Stimulated activated CD4-positive, alpha-beta T cell treated with anti-CD3 and anti-CD28 coated beads, Interleukin-4, amount 100 ng/mL, for 48 hours (primary cell): ENCODE measurements at regions not wholly inside any gene's neighbourhood (a gene's known extent, or its start where the extent isn't known, plus 50 kb on each side); places are given as distances from the start of the nearest gene placed in this dataset.

Source experiments
- DNase-seq, 2 donors: peaks; one replicate each; pipeline ENCODE4 v3.0.0-alpha.2; 2020; ENCODE audit warnings: low read depth in 2 of 2

DNA sequence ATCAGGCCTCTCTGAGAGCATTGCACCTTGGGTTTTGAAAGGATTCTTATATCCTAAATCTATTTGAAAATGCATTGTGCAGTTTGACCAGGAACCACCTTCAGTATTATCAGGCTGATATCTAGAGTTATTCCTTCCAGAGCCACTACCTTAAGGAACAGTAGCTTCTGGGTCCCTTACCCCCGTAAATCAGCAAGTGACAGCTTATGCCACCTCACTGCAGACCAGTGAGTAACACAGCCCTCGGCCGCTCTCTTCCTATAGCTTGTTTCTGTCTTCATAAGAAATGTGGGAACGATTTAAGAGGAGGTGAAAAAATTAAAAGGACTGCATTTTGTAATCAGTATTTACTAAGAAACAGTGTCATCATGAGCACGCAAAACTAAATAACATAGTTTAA lies 584.2 kb downstream of the GALR1 start:
- DNase-seq: no peak

DNA sequence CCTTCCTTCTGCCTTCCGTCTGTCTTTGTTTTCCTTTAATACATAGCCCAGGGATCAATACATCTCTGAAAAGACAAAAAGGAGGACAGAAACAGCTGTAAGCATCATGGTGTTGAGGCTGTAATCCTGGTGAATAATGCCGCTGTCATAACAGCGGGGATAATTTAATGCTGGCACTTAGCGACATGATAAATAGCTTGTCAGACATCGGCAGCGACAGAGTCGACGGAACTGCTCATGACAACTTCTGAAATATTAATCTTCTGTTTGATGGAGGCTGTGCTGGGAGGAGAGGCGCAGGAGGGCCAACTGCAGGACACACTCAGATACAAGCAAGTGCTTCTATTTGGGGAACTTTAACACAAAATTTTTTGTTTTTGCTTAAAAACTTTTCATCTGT lies 602.2 kb downstream of the GALR1 start:
- DNase-seq: no peak

DNA sequence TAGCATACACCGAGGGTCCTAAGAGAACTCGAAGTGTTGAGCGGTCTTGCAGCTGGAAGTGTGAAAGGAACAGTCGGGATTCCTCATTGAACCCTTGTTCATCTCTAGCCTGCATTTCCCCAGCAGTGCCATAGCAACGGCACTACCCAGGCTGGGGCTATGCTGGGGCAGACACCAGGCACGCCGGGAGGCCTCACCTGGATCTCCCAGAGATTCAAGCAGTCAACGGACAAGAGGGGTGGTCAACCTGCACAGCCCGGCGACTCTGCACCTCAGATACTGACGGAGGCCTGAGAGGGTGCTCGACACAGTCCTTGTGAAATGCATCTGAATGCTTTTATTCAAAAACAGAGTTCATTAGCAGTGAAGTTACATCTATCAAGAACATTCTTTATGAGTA lies 604.2 kb downstream of the GALR1 start:
- DNase-seq: no peak

DNA sequence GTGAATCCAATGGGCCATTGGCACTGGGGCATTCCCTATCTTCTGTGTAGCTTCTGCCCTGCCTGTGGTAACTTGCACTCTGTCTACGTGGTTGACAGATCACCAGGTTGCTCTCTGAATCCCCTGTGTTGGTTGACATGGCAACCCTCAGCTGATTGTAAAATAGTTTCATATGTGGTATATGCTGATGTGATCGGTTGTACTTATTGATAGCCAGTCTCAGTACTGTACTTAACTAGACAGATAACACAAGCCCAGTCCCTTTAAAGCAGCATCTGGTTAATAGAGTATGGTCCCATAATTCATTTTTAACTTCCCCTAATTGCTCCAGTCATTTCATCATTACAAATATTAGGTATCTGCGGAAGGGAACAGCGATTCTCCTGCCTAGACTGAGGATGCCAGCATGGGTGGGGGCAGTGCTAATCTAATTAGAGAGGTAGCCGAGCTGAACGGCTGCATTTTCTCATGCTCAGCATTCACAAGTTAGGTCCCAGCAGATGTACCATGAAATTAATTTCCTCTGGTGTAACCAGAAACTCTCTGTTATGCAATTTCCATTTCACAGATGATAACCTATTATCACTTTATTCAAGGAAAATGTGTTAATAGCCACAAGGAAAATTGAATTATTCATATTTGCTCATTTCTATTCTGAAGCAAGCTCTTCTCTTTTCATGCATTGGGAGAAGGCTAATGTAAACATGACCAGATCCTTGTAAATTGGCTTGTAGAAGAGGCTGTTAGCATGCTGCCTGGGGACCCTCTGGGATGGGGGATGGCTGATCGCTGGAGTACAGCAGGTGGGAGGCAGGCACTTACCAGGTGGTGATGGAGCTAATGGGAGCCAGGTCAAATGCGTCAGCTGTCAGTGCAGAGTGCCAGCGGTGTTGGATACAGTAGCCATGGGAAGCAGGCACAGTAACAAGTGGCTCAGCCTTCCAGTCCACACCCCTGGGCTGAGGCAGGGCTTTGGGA lies 608.3 kb downstream of the GALR1 start:
- DNase-seq: no peak

DNA sequence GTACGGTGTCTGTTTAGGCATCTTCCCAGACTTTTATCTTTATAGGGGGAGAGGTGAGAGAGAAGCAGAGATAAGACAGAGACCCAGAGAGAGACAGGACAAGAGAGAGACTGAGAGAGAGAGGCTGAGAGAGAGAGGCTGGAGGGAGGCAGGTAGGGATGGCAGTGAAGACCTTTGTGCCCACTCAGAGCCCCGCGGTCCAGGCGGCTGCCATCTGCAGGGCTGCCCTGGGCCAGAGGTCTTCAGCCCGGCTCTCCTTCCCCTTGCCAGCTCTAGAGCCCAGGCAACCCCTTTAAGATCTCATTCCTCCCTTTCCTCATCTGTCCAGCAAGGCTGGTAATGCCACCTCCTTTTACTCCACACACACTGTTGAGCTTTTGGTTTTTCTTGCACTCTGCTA lies 610.0 kb downstream of the GALR1 start:
- no peak for DNase-seq

DNA sequence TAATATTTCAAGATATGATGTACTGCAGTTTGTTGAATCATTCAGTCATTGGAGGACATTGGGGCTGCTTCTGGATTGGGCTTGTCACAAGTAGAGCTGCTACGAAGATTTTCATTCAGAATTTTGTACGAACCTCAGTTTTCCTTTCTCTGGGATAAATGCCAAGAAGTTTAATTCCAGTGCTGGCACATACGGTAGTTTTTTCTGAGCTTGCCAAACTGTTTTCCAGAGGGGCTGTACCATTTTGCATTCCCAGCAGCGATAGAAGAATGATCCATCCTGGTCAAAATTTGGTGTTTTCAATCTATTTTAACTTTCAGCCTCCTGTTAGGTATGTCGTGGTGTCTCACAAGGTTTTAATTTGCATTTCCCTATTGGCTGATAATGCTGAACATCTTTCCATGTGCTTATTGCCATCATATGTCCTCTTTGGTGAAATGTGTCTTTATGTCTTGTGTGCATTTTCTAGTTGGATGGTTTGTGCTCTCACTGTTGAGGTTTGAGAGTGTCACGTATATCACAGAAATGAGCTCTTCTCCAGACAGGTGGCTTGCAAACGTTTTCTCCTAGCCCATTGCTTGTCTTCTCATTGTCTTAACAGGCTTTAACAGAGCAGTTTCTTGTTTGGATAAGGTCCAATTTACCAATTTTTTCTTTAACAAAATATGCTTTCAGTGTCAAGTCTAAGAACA lies 612.6 kb downstream of the GALR1 start:
- no peak for DNase-seq

DNA sequence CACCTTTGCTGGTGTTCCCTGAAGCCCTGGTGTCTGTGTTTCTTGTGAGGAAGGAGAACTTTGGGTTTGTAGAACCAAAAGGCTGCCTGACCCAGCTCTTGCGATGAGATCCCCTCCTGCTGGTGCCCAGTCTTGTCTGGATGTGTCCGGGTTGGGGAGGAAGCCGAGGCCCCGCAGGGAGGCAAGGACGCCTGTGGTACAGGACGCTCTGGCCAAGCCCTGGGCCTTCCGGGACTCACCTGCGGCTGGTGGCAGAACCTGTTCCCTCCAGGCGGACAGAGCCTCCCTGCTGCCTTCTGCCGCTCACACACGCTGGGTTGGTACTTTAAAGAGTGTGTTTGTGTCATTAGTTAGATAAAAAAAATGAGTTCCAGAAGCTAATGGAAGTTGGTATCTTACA lies 616.2 kb downstream of the GALR1 start:
- DNase-seq: no peak

DNA sequence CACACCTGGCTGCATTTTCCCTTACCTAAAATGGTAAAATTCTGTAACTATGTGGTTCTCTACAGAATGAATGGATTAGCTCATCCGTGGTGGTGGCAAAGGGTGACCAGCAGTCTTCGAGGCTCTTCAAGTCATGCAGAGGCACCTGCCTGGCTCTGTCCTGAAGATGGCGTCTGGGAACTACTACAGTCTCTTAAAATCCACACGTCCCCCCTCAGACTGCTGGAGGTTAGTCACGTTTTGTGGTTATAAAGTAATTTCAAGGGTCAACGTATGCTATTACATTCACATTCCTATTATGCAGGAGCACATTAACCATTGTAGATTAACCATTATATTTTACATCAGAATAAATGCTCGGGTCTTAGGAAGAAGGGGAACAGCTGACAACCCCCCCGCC lies 616.7 kb downstream of the GALR1 start:
- no peak for DNase-seq

DNA sequence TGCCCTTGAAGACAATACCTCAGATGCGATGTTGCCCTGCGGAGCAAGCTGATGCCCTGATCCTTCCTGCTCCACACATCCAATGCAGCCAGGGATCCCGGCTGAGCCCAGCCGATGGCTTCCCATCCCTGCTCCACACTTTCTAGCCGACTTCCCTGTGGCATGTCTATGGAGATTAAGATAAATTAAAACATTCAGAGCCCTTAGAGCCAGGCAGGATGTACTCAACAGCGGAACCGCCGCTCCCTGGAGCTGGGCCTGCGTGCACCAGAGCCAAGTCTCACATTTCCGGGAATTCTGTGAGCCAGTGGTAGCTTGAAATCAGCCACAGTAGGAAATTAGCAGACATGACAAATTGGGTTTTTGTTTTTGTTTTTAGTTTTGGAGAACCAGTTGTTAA lies 620.6 kb downstream of the GALR1 start:
- no peak for DNase-seq

DNA sequence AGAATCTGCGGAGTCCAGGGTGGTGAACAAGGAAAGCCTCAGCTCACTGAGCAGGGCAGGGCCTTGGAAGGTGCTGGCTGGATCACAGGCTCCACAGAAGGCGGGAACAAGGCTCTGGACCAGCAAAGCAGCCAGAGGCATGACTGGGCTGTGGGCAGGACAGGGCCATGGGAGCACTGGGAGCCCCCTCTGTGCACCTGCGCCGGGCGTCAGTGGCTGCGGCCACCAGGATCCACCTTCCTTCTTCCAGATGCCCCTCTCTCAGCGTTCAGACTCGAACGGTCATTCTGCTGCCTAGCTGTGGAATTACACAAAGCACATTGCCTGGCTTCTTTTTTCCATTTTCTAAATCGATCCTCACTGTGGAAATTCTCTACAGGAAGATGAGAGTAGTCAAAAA lies 621.2 kb downstream of the GALR1 start:
- no peak for DNase-seq

DNA sequence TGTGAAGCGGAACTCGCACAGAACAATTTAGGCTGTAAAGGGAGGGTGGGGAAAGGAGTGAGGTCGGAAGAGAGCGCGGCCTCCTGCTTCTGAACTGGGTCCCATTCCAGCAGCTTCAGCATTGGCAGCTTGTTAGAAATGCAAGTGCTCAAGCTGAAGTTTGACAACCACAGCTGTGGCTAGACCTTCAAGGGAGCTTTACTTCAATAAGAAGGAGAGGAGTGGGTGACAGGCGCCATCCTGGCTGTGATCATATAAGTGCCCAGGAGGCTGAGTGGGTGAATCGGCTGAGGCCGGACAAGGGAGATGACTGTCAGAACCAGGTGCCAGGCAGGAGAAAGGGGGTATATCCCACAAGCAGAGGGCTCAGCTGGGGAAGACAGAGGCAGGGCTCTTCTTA lies 622.5 kb downstream of the GALR1 start:
- DNase-seq: no peak

DNA sequence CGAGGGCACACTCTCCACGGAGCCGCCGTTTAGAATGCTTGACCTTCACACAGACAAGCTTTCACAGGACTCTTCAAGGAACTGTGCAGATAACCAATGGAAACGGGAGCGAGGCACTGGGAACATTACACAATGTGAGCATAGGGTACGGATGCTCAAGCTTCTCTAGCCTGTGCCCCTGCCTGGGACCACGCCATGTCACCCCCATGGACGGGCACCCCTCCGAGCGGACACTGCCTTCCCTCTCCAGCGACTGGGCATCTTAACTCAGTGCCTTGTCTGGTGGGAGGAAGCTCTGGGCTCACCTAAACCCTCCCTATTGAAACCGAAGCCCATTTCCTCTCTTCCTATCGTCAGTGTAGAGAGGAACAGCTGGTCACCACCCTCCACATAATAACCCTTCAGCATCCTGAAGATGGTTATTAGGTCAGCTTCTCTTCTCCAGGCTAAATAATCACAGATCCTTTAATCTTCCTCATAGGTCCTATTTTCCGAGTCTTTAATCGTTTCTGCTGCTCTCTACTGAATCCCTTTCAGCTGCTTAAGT lies 626.7 kb downstream of the GALR1 start:
- DNase-seq: no peak

DNA sequence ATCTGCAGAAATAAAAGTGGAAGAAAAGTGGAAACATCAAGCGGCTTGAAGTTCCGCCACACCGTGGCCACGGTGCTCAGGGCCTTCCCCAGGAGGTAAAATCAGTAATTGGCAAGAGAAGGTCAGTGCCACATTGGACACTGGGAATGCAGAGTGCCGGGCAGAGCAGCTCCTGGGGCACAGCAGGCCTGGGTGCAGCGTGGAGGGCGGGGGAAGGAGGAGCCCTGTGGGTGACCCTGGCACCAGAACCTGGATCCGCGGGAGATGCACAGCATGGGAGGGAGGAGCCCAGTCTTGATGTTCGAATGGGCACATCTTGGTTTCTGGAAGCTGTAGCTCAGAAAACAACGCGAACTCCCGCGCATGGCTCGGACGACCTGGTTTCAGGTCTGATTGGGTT lies 630.2 kb downstream of the GALR1 start:
- no peak for DNase-seq

DNA sequence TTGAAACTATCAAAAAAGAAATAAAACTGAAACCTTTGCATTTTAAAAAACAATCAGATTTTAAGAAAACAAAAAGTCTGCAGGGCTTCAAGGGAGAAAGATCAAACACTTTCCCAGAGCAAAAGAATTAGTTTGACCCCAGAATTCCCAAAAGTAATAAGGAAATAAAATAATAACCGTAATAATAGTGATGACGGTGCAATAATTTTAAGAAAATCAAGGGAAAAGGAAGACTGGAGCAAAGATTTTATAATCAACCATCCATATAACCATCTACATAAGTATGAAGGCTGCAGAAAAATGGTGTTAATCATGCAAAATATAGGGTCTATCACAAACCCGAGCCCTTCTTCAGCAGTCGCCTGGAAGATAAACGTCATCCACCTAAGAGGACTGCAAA lies 634.8 kb downstream of the GALR1 start:
- DNase-seq: no peak

DNA sequence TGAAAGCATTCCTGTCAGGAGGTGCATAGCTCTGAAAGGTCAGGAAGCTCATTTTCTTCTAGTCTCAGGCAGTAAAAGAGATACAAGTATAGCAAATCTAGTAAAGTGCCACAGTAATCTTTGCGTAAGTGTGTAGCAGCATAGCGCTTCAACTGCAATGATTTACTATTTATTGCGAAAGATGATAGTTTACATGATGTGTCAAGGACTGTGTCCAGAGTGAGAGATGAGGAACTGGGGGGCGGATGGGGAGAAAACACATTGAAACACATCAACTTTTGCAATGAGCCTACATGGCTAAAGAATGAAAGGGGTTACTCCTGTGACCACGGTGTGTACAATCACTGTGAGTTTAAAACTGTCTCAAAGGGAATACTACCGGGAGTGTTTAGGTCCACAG lies 644.4 kb downstream of the GALR1 start:
- no peak for DNase-seq

DNA sequence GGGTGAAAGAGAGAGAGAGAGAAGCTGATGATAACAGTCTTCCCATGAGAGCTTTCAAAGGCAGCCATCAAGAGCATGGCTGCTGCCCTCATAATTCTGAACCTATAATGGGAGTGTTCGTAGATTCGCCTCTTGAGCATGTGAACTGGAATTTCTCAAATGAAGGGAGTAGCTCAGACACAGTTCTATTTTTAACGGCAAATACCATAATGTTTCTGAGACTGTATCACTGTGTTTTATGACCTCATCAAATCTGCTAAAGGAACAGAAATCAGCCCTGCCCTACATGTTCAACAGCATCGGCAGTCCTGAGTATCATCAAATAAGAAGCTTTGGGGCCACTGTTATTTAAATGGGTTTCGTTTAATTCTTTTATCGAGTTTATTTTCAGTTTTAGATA lies 645.6 kb downstream of the GALR1 start:
- DNase-seq: no peak

DNA sequence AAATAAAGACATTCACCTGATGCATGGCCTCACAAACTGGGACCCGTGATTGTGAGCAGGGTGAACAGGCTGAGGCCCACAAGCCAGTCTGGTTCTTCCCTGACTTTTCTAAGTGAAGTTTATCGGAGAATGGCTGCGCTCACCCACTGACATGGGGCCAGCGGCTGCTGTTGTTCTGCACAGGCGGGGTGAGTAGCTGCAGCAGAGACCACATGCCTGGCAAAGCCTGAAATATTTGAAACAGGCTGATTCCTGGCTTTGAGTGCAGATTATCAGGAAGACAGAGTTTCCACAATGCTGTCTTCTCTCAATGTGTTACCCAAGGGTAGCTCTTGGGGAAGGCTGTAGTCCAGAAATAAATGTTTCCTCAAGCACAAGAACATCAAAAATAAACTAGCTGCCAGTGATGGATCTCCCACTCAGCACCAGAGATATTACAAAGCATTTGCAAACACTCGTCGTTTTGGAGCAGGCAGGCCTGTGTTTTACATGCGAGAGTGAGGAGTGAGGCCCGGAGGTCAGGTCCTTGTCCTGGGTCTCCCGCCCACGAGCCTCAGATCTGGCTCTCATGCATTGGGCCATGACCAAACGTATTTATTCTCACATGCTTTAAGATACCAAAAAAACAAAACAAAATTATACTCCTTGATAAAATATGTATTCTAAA lies 647.1 kb downstream of the GALR1 start:
- no peak for DNase-seq

DNA sequence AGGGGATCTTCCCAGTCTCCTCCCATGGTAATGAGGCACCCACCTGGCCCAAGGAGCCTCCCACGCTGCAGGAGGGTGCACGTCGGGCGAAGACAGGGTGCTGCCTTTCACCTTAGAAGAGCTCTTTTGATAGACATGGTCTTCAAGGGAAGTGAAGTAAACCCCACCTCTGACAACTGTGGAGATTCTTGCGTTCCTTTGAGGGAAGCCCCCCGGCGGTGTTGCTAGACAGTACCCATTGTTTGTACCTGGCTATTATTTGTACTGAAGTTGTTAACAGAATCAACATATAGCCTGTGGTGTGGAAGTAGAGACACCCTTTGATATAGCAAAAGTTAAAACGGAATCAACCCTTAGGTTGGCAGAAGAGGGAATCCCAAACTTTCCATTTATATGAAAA lies 648.0 kb downstream of the GALR1 start:
- no peak for DNase-seq

DNA sequence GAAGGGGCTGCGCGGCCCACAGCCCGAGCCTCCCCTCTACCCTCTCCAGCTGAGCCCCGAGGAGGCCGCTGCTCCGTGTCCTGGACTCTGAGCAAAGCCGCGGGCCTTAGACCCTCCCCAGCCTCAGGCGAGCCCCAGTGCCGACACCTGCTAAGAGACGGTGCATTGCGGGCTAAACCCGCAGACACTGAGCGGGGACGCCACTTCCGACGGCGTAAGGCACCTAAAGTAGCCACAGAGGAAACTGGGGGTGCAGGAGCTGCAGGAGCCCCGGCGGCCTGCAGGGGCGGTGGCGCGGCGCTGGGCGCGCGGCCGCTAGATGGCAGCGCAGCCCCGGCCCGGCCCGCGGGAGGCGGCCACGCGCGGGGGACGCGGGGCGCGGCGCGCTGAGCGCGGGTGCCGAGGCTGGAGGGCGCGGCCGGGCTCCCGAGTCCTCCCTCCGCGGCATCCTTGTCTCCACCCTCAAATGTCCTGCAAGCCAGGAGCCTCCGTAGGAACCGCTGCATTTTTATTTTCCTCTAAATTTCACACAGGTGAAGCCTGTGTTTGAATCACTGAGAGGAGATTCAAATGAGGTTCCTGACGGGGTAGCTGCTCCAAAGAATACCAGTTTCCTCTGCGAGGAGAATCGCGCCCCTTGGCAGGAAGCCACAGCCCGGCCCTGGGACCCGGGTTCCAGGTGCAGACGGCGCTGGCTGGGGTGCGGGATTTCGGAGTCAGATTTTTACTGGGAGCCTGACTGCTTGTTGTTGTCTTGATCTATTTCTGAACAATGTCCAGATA lies 650.5 kb downstream of the GALR1 start:
- peak; percentile 32 to 40 for DNase-seq

DNA sequence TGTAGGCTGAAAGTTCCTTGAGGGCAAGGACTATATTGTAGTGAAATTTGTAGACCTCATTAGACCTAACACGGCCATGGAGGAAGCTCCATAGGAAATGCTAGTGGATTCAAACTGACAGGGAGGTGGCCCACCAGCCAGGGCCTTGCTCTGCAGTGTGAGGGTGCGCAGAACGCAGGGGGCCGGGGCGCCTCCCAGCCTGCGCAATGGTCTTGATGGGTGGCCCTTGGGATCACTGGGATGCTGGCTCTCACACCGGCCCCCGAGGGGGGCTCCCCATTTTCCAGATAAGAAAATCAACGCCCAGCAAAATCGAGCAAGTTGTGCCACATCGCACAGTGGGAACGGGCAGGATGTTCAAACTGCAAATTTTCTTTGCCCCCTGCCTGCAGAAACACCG lies 655.4 kb downstream of the GALR1 start:
- no peak for DNase-seq

DNA sequence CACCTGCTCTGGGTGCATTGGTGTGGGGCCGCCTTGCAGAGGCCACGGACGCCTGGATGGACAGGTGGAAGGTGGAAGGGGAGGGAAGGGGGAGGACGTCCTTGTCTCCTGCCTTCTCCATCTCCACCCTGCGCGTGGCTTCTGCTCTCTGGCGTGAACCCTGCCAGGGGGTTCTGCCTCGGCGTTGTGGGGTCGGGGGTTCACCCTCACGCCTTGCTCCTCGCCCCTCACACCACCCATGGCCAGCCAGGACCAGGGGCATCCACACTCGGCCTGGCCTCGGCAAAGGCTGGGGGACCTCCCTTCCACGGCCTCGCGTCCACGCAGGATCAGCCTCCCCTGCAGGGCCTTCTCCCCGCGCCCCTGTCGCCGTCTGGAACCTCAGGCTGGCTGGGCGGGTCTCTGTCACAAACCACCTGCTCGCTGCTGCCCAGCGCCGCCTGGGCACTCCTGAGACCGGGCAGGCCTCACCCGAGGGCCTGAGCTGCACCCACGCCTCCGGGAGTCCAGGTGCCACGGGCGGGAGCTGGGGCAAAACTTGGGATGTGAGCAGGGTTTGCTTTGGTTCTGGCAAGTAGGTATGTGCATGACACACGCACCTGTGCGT lies 655.9 kb downstream of the GALR1 start:
- no peak for DNase-seq
